ENCODE measurements at regions not wholly inside any gene's neighbourhood (a gene's known extent, or its start where the extent isn't known, plus 50 kb on each side); places are given as distances from the start of the nearest gene placed in this dataset.

DNA sequence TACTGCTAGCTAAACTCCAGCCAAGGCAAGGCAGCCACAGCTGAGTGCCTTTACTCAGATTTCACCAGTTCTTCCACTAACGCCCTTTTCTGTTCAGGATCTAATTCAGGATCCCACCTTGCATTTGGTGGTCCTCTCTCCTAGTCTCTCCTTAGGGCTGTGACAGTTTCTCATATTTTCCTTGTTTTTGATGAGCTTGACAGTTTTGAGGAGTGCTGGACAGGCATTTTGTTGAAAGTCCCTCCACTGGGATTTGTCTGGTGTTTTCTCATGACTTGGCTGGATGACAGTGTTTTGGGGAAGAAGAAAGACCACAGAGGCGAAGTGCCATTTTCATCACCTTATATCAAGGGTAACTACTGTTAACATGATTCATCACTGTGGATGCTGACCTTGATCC, 162.3 kb upstream of the TSC22D1 start:
- TF ChIP-seq, protein P1, sequence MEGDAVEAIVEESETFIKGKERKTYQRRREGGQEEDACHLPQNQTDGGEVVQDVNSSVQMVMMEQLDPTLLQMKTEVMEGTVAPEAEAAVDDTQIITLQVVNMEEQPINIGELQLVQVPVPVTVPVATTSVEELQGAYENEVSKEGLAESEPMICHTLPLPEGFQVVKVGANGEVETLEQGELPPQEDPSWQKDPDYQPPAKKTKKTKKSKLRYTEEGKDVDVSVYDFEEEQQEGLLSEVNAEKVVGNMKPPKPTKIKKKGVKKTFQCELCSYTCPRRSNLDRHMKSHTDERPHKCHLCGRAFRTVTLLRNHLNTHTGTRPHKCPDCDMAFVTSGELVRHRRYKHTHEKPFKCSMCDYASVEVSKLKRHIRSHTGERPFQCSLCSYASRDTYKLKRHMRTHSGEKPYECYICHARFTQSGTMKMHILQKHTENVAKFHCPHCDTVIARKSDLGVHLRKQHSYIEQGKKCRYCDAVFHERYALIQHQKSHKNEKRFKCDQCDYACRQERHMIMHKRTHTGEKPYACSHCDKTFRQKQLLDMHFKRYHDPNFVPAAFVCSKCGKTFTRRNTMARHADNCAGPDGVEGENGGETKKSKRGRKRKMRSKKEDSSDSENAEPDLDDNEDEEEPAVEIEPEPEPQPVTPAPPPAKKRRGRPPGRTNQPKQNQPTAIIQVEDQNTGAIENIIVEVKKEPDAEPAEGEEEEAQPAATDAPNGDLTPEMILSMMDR (IDR thresholded peaks at IDR 0.05; ENCODE audit: borderline replicate concordance, extremely low read depth, low read length, poor library complexity, severe bottlenecking) = no peak
- no peak for TF ChIP-seq EZH2 (IDR thresholded peaks at IDR 0.05; ENCODE audit: borderline replicate concordance, low read depth, low read length, severe bottlenecking)
- Histone ChIP-seq H3K27ac (ENCODE audit: low read length) (no peak overlapping the region), H3K79me2 (ENCODE audit: insufficient read depth, low read length) (no peaks in the 10 kb centered on the region), H3K4me2 (ENCODE audit: insufficient read depth, low read length) (no peak overlapping the region), H2AFZ (ENCODE audit: low read depth, low read length) (no peak overlapping the region), H3K9me3 (ENCODE audit: insufficient read depth, low read length, severe bottlenecking) (no peaks in the 10 kb centered on the region), H3K4me3 (ENCODE audit: low read depth in 1 of 2, low read length in 2 of 2) (no peak overlapping the region), H4K20me1 (ENCODE audit: insufficient read depth, low read length) (no peaks in the 10 kb centered on the region), H3K36me3 (ENCODE audit: insufficient read depth, low read length) (no peaks in the 10 kb centered on the region), H3K27me3 (ENCODE audit: insufficient read depth, low read length, poor library complexity) (no peaks in the 10 kb centered on the region), H3K4me1 (ENCODE audit: insufficient read depth, low read length) (no peaks in the 10 kb centered on the region), H3K9ac (ENCODE audit: low read depth, low read length) (no peak overlapping the region)
- no peak for DNase-seq
- ATAC-seq (ENCODE audit: insufficient read depth, low read depth) = no peak

- no peak for DNase-seq
- Histone ChIP-seq H3K27ac (ENCODE audit: low read length) (no peak overlapping the region), H3K9me3 (ENCODE audit: insufficient read depth, low read length, severe bottlenecking) (no peaks in the 10 kb centered on the region), H3K27me3 (ENCODE audit: insufficient read depth, low read length, poor library complexity) (no peaks in the 10 kb centered on the region), H3K4me1 (ENCODE audit: insufficient read depth, low read length) (no peaks in the 10 kb centered on the region), H2AFZ (ENCODE audit: low read depth, low read length) (no peak overlapping the region), H3K4me2 (ENCODE audit: insufficient read depth, low read length) (no peak overlapping the region), H3K4me3 (ENCODE audit: low read depth in 1 of 2, low read length in 2 of 2) (no peak overlapping the region), H3K36me3 (ENCODE audit: insufficient read depth, low read length) (no peaks in the 10 kb centered on the region), H3K9ac (ENCODE audit: low read depth, low read length) (no peak overlapping the region), H3K79me2 (ENCODE audit: insufficient read depth, low read length) (no peaks in the 10 kb centered on the region), H4K20me1 (ENCODE audit: insufficient read depth, low read length) (no peaks in the 10 kb centered on the region)
- no peak for ATAC-seq (ENCODE audit: insufficient read depth, low read depth)
- no peak for TF ChIP-seq EZH2 (IDR thresholded peaks at IDR 0.05; ENCODE audit: borderline replicate concordance, low read depth, low read length, severe bottlenecking)
- TF ChIP-seq, protein P1 (IDR thresholded peaks at IDR 0.05; ENCODE audit: borderline replicate concordance, extremely low read depth, low read length, poor library complexity, severe bottlenecking) = no peak
Measured at GRCh38 chr13:44735806-44736205, 159.7 kb upstream of the TSC22D1 start.

- H3K27ac ChIP-seq (ENCODE audit: low read length) = no peak overlapping the region
- H3K27me3 ChIP-seq (ENCODE audit: insufficient read depth, low read length, poor library complexity) = no peaks in the 10 kb centered on the region
- H4K20me1 ChIP-seq (ENCODE audit: insufficient read depth, low read length) = no peaks in the 10 kb centered on the region
- H3K4me2 ChIP-seq (ENCODE audit: insufficient read depth, low read length) = no peak overlapping the region
- TF ChIP-seq, protein P1 (IDR thresholded peaks at IDR 0.05; ENCODE audit: borderline replicate concordance, extremely low read depth, low read length, poor library complexity, severe bottlenecking) = no peak
- TF ChIP-seq EZH2 (IDR thresholded peaks at IDR 0.05; ENCODE audit: borderline replicate concordance, low read depth, low read length, severe bottlenecking) = no peak
- no peaks in the 10 kb centered on the region for H3K4me1 ChIP-seq (ENCODE audit: insufficient read depth, low read length)
- H3K79me2 ChIP-seq (ENCODE audit: insufficient read depth, low read length) = no peaks in the 10 kb centered on the region
- no peak overlapping the region for H3K4me3 ChIP-seq (ENCODE audit: low read depth in 1 of 2, low read length in 2 of 2)
- H3K9ac ChIP-seq (ENCODE audit: low read depth, low read length) = no peak overlapping the region
- no peak overlapping the region for H2AFZ ChIP-seq (ENCODE audit: low read depth, low read length)
- H3K36me3 ChIP-seq (ENCODE audit: insufficient read depth, low read length) = no peaks in the 10 kb centered on the region
- no peaks in the 10 kb centered on the region for H3K9me3 ChIP-seq (ENCODE audit: insufficient read depth, low read length, severe bottlenecking)
- no peak for DNase-seq
- no peak for ATAC-seq (ENCODE audit: insufficient read depth, low read depth)
Measured at GRCh38 chr13:44734201-44734707, 158.1 kb upstream of the TSC22D1 start.
